ENCODE measurements at regions not wholly inside any gene's neighbourhood (a gene's known extent, or its start where the extent isn't known, plus 50 kb on each side); places are given as distances from the start of the nearest gene placed in this dataset.

DNA sequence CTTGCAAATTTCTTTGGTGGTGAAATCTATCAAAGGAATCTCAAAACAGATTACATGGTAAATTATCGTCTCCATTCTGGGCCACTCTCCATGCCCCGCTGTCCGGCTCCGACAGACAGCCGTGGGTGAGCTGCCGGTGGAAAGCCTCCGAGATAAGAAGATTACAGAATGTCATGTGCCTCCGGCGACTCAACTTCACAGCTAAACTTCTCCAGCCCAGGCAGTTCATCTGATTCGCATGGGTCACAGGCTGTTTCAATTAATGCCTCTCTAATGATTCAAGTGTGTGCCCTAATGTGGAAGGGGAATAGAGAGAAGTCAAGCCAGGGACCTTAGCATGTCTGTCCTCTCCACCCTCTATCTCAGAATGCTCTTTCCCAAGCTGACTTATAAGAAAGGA, 520.8 kb upstream of the ZFHX3 start:
- H3K4me3 Mint-ChIP-seq (ENCODE audit: unreplicated experiment) = no peak overlapping the region

GRCh38 chr16:73565925-73566324, 518.0 kb upstream of the ZFHX3 start:
- H3K4me3 Mint-ChIP-seq (ENCODE audit: unreplicated experiment) = no peak overlapping the region
- H3K9me3 Mint-ChIP-seq (ENCODE audit: unreplicated experiment) = no peaks in the 10 kb centered on the region
- TF ChIP-seq CTCF (IDR thresholded peaks at IDR 0.05; ENCODE audit: unreplicated experiment) = no peak
- DNase-seq (ENCODE audit: low spot score) = no peak
- peaks cover 6% of the 10 kb centered on the region for H3K4me1 Mint-ChIP-seq (ENCODE audit: unreplicated experiment)
- H3K27ac Mint-ChIP-seq (ENCODE audit: unreplicated experiment) = no peak overlapping the region
- no peaks in the 10 kb centered on the region for H3K36me3 Mint-ChIP-seq (ENCODE audit: low read depth, unreplicated experiment)
- peaks cover 3% of the 10 kb centered on the region for H3K27me3 Mint-ChIP-seq (ENCODE audit: unreplicated experiment)

More for the DNA sequence above, 520.8 kb upstream of the ZFHX3 start:
- H3K36me3 Mint-ChIP-seq (ENCODE audit: low read depth, unreplicated experiment) = no peaks in the 10 kb centered on the region
- peaks cover 6% of the 10 kb centered on the region for H3K4me1 Mint-ChIP-seq (ENCODE audit: unreplicated experiment)
- no peak for TF ChIP-seq CTCF (IDR thresholded peaks at IDR 0.05; ENCODE audit: unreplicated experiment)
- no peak for DNase-seq (ENCODE audit: low spot score)
- H3K27me3 Mint-ChIP-seq (ENCODE audit: unreplicated experiment) = peaks cover 3% of the 10 kb centered on the region
- no peak overlapping the region for H3K27ac Mint-ChIP-seq (ENCODE audit: unreplicated experiment)
- no peaks in the 10 kb centered on the region for H3K9me3 Mint-ChIP-seq (ENCODE audit: unreplicated experiment)

GRCh38 chr16:73565263-73565662, 517.3 kb upstream of the ZFHX3 start:
- H3K27me3 Mint-ChIP-seq (ENCODE audit: unreplicated experiment) = peaks cover 3% of the 10 kb centered on the region
- no peak for TF ChIP-seq CTCF (IDR thresholded peaks at IDR 0.05; ENCODE audit: unreplicated experiment)
- H3K9me3 Mint-ChIP-seq (ENCODE audit: unreplicated experiment) = no peaks in the 10 kb centered on the region
- H3K27ac Mint-ChIP-seq (ENCODE audit: unreplicated experiment) = no peak overlapping the region
- no peak overlapping the region for H3K4me3 Mint-ChIP-seq (ENCODE audit: unreplicated experiment)
- H3K4me1 Mint-ChIP-seq (ENCODE audit: unreplicated experiment) = peaks cover 6% of the 10 kb centered on the region
- H3K36me3 Mint-ChIP-seq (ENCODE audit: low read depth, unreplicated experiment) = no peaks in the 10 kb centered on the region
- no peak for DNase-seq (ENCODE audit: low spot score)

GRCh38 chr16:73563709-73564108, 515.8 kb upstream of the ZFHX3 start:
- Mint-ChIP-seq H3K9me3 (ENCODE audit: unreplicated experiment) (no peaks in the 10 kb centered on the region), H3K36me3 (ENCODE audit: low read depth, unreplicated experiment) (no peaks in the 10 kb centered on the region), H3K27me3 (ENCODE audit: unreplicated experiment) (peaks cover under 1% of the 10 kb centered on the region), H3K27ac (ENCODE audit: unreplicated experiment) (no peak overlapping the region), H3K4me3 (ENCODE audit: unreplicated experiment) (no peak overlapping the region), H3K4me1 (ENCODE audit: unreplicated experiment) (peaks cover 6% of the 10 kb centered on the region)
- DNase-seq (ENCODE audit: low spot score) = no peak
- TF ChIP-seq CTCF (IDR thresholded peaks at IDR 0.05; ENCODE audit: unreplicated experiment) = no peak

- TF ChIP-seq CTCF (IDR thresholded peaks at IDR 0.05; ENCODE audit: unreplicated experiment) = no peak
- Mint-ChIP-seq H3K36me3 (ENCODE audit: low read depth, unreplicated experiment) (no peaks in the 10 kb centered on the region), H3K9me3 (ENCODE audit: unreplicated experiment) (no peaks in the 10 kb centered on the region), H3K4me1 (ENCODE audit: unreplicated experiment) (no peaks in the 10 kb centered on the region), H3K27me3 (ENCODE audit: unreplicated experiment) (no peaks in the 10 kb centered on the region), H3K4me3 (ENCODE audit: unreplicated experiment) (no peak overlapping the region), H3K27ac (ENCODE audit: unreplicated experiment) (peak overlapping the region; percentile 10)
- DNase-seq (ENCODE audit: low spot score) = no peak
Measured at GRCh38 chr16:73560497-73560896, 512.6 kb upstream of the ZFHX3 start.
